Osteoblast (primary cell): ENCODE measurements at regions not wholly inside any gene's neighbourhood (a gene's known extent, or its start where the extent isn't known, plus 50 kb on each side); places are given as distances from the start of the nearest gene placed in this dataset.

ENCODE experiments used
- DNase-seq: peaks from one replicate; pipeline ENCODE4 v3.0.0; 2011; ENCODE audit warnings: low spot score, mixed read lengths; ENCODE audit not compliant: insufficient read length; ENCODE audit errors: missing footprints
- H2AFZ ChIP-seq: 2 replicates; pipeline ENCODE4 v1.6.0; 2011; ENCODE audit warnings: mild to moderate bottlenecking, low read length
- H3K27ac ChIP-seq: 2 replicates; pipeline ENCODE4 v1.5.1; 2011; ENCODE audit warnings: mild to moderate bottlenecking, low read depth, low read length, moderate library complexity
- H3K27me3 ChIP-seq: 2 replicates; pipeline ENCODE4 v1.6.0; 2012; ENCODE audit warnings: mild to moderate bottlenecking, control low read depth, inconsistent platforms, low read length, moderate library complexity; ENCODE audit not compliant: insufficient read depth
- H3K36me3 ChIP-seq: 2 replicates; pipeline ENCODE4 v1.5.1; 2011; ENCODE audit warnings: mild to moderate bottlenecking, low read length, control low read depth, moderate library complexity; ENCODE audit not compliant: insufficient read depth
- H3K4me1 ChIP-seq: 2 replicates; pipeline ENCODE4 v1.5.1; 2011; ENCODE audit warnings: mild to moderate bottlenecking, low read length, control low read depth, moderate library complexity; ENCODE audit not compliant: insufficient read depth
- H3K4me2 ChIP-seq: 2 replicates; pipeline ENCODE4 v1.6.0; 2011; ENCODE audit warnings: mild to moderate bottlenecking, low read length; ENCODE audit not compliant: insufficient read depth
- H3K4me3 ChIP-seq: fragments of 200-600 bp; sonication (generic); 3 replicates; pipeline ENCODE4 v1.5.1; 2012; ENCODE audit warnings: mild to moderate bottlenecking, low read length, inconsistent platforms; ENCODE audit not compliant: insufficient read depth
- H3K79me2 ChIP-seq: 2 replicates; pipeline ENCODE4 v1.6.0; 2012; ENCODE audit warnings: mild to moderate bottlenecking, low read length, control low read depth, inconsistent platforms; ENCODE audit not compliant: insufficient read depth
- H3K9me3 ChIP-seq: 2 replicates; pipeline ENCODE4 v1.5.1; 2011; ENCODE audit warnings: low read depth, low read length, control low read depth
- H4K20me1 ChIP-seq: 2 replicates; pipeline ENCODE4 v1.6.0; 2012; ENCODE audit warnings: mild to moderate bottlenecking, low read length, control low read depth; ENCODE audit not compliant: insufficient read depth
- CTCF ChIP-seq: IDR thresholded peaks from 2 replicates; pipeline ENCODE4 v1.5.1; 2011; ENCODE audit warnings: mild to moderate bottlenecking, low read depth, low read length, moderate library complexity; ENCODE audit errors: extremely low read depth

DNA sequence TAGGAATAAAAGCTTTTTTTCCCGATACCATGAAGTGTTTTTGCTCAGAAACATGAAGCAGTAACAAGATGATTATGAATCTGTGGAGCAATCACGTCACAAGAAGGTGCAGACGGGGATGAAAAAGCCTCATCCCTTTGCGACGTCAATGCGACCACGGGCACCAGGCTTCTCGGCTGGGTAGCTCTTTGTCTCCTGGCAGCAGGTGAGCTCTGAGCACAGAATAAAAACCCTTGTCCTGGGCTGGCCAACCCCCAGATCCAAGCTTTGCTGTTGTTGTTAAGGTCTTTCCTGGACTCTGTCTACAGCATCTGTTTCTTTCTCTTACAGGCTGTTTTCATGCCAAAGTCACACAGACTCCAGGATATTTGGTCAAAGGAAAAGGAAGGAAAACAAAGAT, 113.8 kb downstream of the ANKRD18B start:
- peaks cover 84% of the 10 kb centered on the region for H3K27me3 ChIP-seq
- no peak overlapping the region for H2AFZ ChIP-seq
- no peaks in the 10 kb centered on the region for H3K4me1 ChIP-seq
- H3K36me3 ChIP-seq: no peaks in the 10 kb centered on the region
- no peak overlapping the region for H3K4me3 ChIP-seq
- no peaks in the 10 kb centered on the region for H3K79me2 ChIP-seq
- H3K27ac ChIP-seq: no peak overlapping the region
- no peaks in the 10 kb centered on the region for H3K9me3 ChIP-seq
- no peak for DNase-seq
- TF ChIP-seq CTCF: no peak
- H4K20me1 ChIP-seq: no peaks in the 10 kb centered on the region
- H3K4me2 ChIP-seq: no peak overlapping the region

GRCh38 chr9:33638391-33638915, 114.4 kb downstream of the ANKRD18B start:
- TF ChIP-seq CTCF: no peak
- Histone ChIP-seq H3K4me1 (no peaks in the 10 kb centered on the region), H3K9me3 (no peaks in the 10 kb centered on the region), H3K27ac (no peak overlapping the region), H3K4me3 (no peak overlapping the region), H4K20me1 (no peaks in the 10 kb centered on the region), H3K4me2 (no peak overlapping the region), H3K36me3 (no peaks in the 10 kb centered on the region), H3K27me3 (peaks cover 82% of the 10 kb centered on the region), H2AFZ (no peak overlapping the region), H3K79me2 (no peaks in the 10 kb centered on the region)
- peak; percentile 5 for DNase-seq

DNA sequence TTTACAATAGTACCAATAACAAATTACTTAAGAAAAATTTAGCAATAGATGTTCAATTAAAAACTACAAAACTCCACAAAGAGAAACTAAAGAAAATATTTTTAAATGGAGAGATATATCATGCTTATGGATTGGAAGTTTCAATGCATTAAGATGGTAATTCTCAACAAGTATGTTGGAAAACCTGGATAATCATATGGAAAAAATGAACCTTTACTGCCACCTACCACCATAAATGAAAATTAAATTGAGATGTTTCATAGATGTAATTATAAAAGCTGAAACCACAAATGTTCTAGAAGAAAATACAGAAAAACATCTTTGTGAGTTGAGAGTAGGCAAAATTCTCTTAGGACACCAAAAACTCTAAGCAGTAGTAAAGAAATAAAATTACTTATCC, 121.7 kb downstream of the ANKRD18B start:
- H3K4me2 ChIP-seq: no peak overlapping the region
- no peak for DNase-seq
- H3K27ac ChIP-seq: no peak overlapping the region
- no peaks in the 10 kb centered on the region for H3K79me2 ChIP-seq
- peaks cover 46% of the 10 kb centered on the region for H3K27me3 ChIP-seq
- H3K4me3 ChIP-seq: no peak overlapping the region
- H2AFZ ChIP-seq: no peak overlapping the region
- H3K9me3 ChIP-seq: no peaks in the 10 kb centered on the region
- no peaks in the 10 kb centered on the region for H4K20me1 ChIP-seq
- H3K4me1 ChIP-seq: no peaks in the 10 kb centered on the region
- TF ChIP-seq CTCF: no peak
- H3K36me3 ChIP-seq: no peaks in the 10 kb centered on the region

GRCh38 chr9:33649463-33649862, 125.4 kb downstream of the ANKRD18B start:
- H3K9me3 ChIP-seq: no peaks in the 10 kb centered on the region
- H4K20me1 ChIP-seq: no peaks in the 10 kb centered on the region
- H3K4me1 ChIP-seq: no peaks in the 10 kb centered on the region
- peaks cover 53% of the 10 kb centered on the region for H3K27me3 ChIP-seq
- DNase-seq: no peak
- no peak for TF ChIP-seq CTCF
- H3K4me3 ChIP-seq: no peak overlapping the region
- no peak overlapping the region for H3K4me2 ChIP-seq
- no peaks in the 10 kb centered on the region for H3K36me3 ChIP-seq
- no peak overlapping the region for H3K27ac ChIP-seq
- H2AFZ ChIP-seq: no peak overlapping the region
- H3K79me2 ChIP-seq: no peaks in the 10 kb centered on the region
